HL-60 (cell line): ENCODE measurements at regions not wholly inside any gene's neighbourhood (a gene's known extent, or its start where the extent isn't known, plus 50 kb on each side); places are given as distances from the start of the nearest gene placed in this dataset.

ENCODE experiments used
- CTCF ChIP-seq: IDR thresholded peaks from one replicate; pipeline ENCODE4 v1.5.1; 2011; ENCODE audit warnings: low read length, control low read depth, inconsistent platforms; ENCODE audit not compliant: insufficient read depth
- GABPA ChIP-seq: IDR thresholded peaks from 2 replicates; pipeline ENCODE4 v1.6.1; 2012; ENCODE audit warnings: low read depth
- POLR2AphosphoS5 ChIP-seq: IDR thresholded peaks from 2 replicates; pipeline ENCODE4 v1.6.1; 2012; ENCODE audit warnings: low read depth
- REST ChIP-seq: IDR thresholded peaks from 2 replicates; pipeline ENCODE4 v1.6.1; 2012; ENCODE audit warnings: low read depth; ENCODE audit not compliant: insufficient replicate concordance
- SPI1 ChIP-seq: IDR thresholded peaks from 2 replicates; pipeline ENCODE4 v1.6.1; 2012; ENCODE audit warnings: low read depth, mild to moderate bottlenecking, borderline replicate concordance

GRCh38 chr12:93056971-93057535, 128.0 kb upstream of the EEA1 start:
- TF ChIP-seq CTCF (no peak), POLR2AphosphoS5 (no peak), REST (no peak), GABPA (no peak), SPI1 (no peak)
